Right lobe of liver (tissue), 6 donors: ENCODE measurements at regions not wholly inside any gene's neighbourhood (a gene's known extent, or its start where the extent isn't known, plus 50 kb on each side); places are given as distances from the start of the nearest gene placed in this dataset.

Experiments used
- ATAC-seq, 4 donors: fragments of 200-7000 bp; cut with Tn5 transposase; one replicate each; pipeline ENCODE4 v1.9.1; 2020; ENCODE audit warnings: mild to moderate bottlenecking in 4 of 4, moderate library complexity in 4 of 4
- DNase-seq, 3 donors: peaks; one replicate each; pipeline ENCODE4 v3.0.0-alpha.2; 2020
- H3K27ac ChIP-seq, 3 donors: fragments of 200-600 bp; one replicate each; pipeline ENCODE4 v1.8.0; 2022
- H3K27me3 ChIP-seq, 2 donors: fragments of 200-600 bp; one replicate each; pipeline ENCODE4 v1.8.0; 2022
- H3K36me3 ChIP-seq, 4 donors: fragments of 200-600 bp; sonication (generic) in 1 of 4; one replicate each; pipeline versions ENCODE4 v1.5.1 to v1.8.0; 2017 to 2022; ENCODE audit warnings: control low read depth in 1 of 4
- H3K4me1 ChIP-seq, 4 donors: fragments of 200-600 bp; sonication (generic) in 1 of 4; one replicate each; pipeline versions ENCODE4 v1.5.1 to v1.8.0; 2017 to 2022; ENCODE audit warnings: control low read depth in 1 of 4
- H3K4me3 ChIP-seq, 3 donors: fragments of 200-600 bp; one replicate each; pipeline ENCODE4 v1.8.0; 2022
- H3K9me3 ChIP-seq, 4 donors: fragments of 200-600 bp; sonication (generic) in 1 of 4; one replicate each; pipeline versions ENCODE4 v1.5.1 to v1.8.0; 2017 to 2022; ENCODE audit warnings: control low read depth in 1 of 4
- POLR2A ChIP-seq: fragments of 450-650 bp; IDR thresholded peaks from one replicate; pipeline ENCODE4 v1.6.1; 2017; ENCODE audit warnings: antibody characterized with exemption, mild to moderate bottlenecking
- WGBS: methylation state at CpG from one replicate; pipeline ENCODE4 v1.1.6; 2018; ENCODE audit warnings: low coverage, low lambda C conversion rate; ENCODE audit not compliant: insufficient coverage; ENCODE audit errors: missing lambda C conversion rate; 5-methylcytosine and 5-hydroxymethylcytosine counted together
- intact Hi-C, 2 donors: fragments of 100-400 bp; cut with DNase I; formaldehyde crosslinking; loops; one replicate each; pipeline versions ENCODE4 v1.11.2 to v1.14.1; 2022
- TF ChIP-seq, protein P1 (sequence below), 4 donors: fragments of 200-600 bp in 3 of 4; fragments of 450-650 bp in 1 of 4; IDR thresholded peaks; one replicate each; pipeline versions ENCODE4 v1.5.1 to v1.8.0; 2016 to 2022; ENCODE audit warnings: antibody characterized with exemption in 4 of 4, mild to moderate bottlenecking in 2 of 4
- donor health status: DM: no; HTN: yes; CAD: no.
- donor health status: DM: no; HTN: no; CAD: no.
- donor health status: DM: no; HTN: no; CAD: no.
- donor health status: DM: no; HTN: yes; CAD: no.
- donor health status: DM: no; HTN: yes; CAD: no.

DNA sequence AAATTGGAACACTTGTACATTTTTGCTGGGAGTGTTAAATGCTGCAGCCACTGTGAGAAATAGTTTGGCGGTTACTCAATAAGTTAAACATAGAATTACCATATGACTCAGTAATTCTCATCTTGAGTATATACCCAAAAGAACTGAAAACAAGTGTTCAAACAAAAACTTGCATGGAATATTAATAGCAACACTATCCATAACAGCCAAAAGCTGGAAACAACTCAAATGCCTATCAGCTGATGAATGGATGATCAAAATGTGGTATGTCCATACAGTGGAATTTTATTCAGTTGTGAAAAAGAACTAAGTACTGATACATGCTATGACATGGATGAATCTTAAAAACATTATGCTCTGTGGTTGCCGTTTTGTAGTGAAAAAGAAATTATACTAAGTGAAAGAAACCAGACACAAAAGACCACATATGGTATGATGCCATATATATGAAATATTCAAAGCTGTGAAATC lies 63.0 kb upstream of the SP4 start:
- 54% methylated on average over 2 of the region's 2 CpGs for WGBS
- DNase-seq: no peak

DNA sequence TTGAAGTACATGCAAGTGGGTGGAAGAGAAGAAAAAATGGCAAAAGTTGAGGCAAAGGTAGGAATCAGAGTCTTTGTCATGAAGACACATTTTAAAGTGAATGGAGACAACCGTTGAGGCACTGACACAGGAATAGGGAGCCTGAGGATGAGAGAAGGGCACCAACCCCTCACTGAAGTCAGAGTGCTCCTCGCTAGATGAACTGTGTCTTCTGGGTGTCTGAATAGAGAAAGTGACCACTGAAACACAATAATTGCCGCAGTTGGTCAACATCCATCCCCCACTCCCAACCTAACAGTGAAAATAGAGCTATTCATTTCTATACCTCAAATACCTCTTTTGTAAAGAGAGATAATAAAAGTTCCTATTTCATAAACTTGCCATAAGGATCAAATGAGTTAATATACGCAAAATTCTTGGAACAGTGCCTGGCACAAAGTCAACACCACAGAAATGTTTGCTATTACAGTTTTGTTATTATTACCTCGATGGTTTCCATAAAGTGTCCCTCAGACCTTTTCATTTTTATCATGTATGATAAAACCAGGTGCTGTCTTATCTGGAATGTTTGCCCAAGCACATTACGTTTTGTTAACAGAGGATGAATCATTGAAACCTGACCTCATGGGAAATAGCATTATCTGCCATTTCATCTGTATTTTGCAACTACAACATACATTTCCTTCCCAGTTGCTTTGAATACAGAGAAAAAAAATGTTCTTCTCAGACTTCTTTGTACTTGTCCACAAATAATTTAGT lies 61.8 kb upstream of the SP4 start:
- WGBS: 47% methylated on average over 6 of the region's 6 CpGs

More for the DNA sequence above, 63.0 kb upstream of the SP4 start:
- intact Hi-C loops: no loop called here
- no peak for ATAC-seq
- H3K36me3 ChIP-seq: no peaks in the 10 kb centered on the region
- no peak overlapping the region for H3K27ac ChIP-seq
- no peaks in the 10 kb centered on the region for H3K27me3 ChIP-seq
- H3K4me3 ChIP-seq: no peak overlapping the region
- no peaks in the 10 kb centered on the region for H3K9me3 ChIP-seq
- no peak for TF ChIP-seq POLR2A
- TF ChIP-seq, protein P1, sequence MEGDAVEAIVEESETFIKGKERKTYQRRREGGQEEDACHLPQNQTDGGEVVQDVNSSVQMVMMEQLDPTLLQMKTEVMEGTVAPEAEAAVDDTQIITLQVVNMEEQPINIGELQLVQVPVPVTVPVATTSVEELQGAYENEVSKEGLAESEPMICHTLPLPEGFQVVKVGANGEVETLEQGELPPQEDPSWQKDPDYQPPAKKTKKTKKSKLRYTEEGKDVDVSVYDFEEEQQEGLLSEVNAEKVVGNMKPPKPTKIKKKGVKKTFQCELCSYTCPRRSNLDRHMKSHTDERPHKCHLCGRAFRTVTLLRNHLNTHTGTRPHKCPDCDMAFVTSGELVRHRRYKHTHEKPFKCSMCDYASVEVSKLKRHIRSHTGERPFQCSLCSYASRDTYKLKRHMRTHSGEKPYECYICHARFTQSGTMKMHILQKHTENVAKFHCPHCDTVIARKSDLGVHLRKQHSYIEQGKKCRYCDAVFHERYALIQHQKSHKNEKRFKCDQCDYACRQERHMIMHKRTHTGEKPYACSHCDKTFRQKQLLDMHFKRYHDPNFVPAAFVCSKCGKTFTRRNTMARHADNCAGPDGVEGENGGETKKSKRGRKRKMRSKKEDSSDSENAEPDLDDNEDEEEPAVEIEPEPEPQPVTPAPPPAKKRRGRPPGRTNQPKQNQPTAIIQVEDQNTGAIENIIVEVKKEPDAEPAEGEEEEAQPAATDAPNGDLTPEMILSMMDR (IDR thresholded peaks at IDR 0.05): no peak
- H3K4me1 ChIP-seq: no peaks in the 10 kb centered on the region

DNA sequence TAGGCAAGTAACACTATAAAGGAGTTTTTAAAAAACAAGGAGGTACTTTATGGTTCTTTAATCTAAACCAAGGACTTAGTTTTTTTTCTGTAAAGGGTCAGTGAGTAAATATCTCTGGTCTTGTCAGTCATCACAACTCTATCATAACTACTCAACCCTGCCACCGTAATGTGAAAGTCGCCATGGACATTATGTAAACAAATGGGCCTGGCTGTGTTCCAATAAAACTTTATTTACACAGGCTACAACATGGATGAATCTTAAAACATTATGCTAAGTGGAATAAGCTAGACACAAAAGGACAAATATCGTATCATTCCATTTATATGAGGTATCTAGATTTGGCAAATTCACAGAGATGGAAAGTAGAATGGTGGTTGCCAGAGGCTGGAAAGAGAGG lies 60.8 kb upstream of the SP4 start:
- H3K36me3 ChIP-seq: no peaks in the 10 kb centered on the region
- 55% methylated on average over 3 of the region's 3 CpGs for WGBS
- ATAC-seq (no peak), DNase-seq (no peak)
- TF ChIP-seq, protein P1 (IDR thresholded peaks at IDR 0.05): no peak
- no peak for TF ChIP-seq POLR2A
- H3K27me3 ChIP-seq: no peaks in the 10 kb centered on the region
- H3K4me3 ChIP-seq: no peak overlapping the region
- intact Hi-C loops: no loop called here
- H3K27ac ChIP-seq: no peak overlapping the region
- H3K4me1 ChIP-seq: no peaks in the 10 kb centered on the region
- no peaks in the 10 kb centered on the region for H3K9me3 ChIP-seq

More for the DNA sequence above, 61.8 kb upstream of the SP4 start:
- no peak overlapping the region for H3K27ac ChIP-seq
- intact Hi-C loops: no loop called here
- no peaks in the 10 kb centered on the region for H3K36me3 ChIP-seq
- H3K4me1 ChIP-seq: no peaks in the 10 kb centered on the region
- H3K27me3 ChIP-seq: no peaks in the 10 kb centered on the region
- DNase-seq (no peak), ATAC-seq (peak in 1 of 4 donors; percentile 69)
- TF ChIP-seq POLR2A: no peak
- TF ChIP-seq, protein P1 (IDR thresholded peaks at IDR 0.05): no peak
- no peak overlapping the region for H3K4me3 ChIP-seq
- H3K9me3 ChIP-seq: no peaks in the 10 kb centered on the region

DNA sequence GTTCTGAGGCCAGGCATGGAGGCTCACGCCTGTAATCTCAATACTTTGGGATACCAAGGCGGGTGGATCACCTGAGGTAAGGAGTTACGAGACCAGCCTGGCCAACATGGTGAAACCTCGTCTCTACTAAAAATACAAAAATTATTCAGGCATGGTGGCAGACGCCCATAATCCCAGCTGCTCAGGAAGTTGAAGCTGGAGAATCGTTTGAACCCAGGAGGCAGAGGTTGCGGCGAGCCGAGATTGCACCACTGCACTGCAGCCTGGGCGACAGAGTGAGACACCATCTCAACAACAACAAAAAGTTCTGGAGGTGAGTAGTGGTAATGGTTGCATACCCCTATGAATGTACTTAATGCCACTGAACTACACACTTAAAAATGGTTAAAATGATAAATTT lies 60.3 kb upstream of the SP4 start:
- TF ChIP-seq POLR2A: no peak
- TF ChIP-seq, protein P1 (IDR thresholded peaks at IDR 0.05): no peak
- no peak for ATAC-seq
- WGBS: 87% methylated on average over 7 of the region's 10 CpGs
- no peak overlapping the region for H3K4me3 ChIP-seq
- no peaks in the 10 kb centered on the region for H3K27me3 ChIP-seq
- no peaks in the 10 kb centered on the region for H3K36me3 ChIP-seq
- H3K27ac ChIP-seq: no peak overlapping the region
- no peaks in the 10 kb centered on the region for H3K4me1 ChIP-seq
- no peak for DNase-seq
- intact Hi-C loops: no loop called here
- H3K9me3 ChIP-seq: no peaks in the 10 kb centered on the region
